ENCODE measurements at regions not wholly inside any gene's neighbourhood (a gene's known extent, or its start where the extent isn't known, plus 50 kb on each side); places are given as distances from the start of the nearest gene placed in this dataset.

DNA sequence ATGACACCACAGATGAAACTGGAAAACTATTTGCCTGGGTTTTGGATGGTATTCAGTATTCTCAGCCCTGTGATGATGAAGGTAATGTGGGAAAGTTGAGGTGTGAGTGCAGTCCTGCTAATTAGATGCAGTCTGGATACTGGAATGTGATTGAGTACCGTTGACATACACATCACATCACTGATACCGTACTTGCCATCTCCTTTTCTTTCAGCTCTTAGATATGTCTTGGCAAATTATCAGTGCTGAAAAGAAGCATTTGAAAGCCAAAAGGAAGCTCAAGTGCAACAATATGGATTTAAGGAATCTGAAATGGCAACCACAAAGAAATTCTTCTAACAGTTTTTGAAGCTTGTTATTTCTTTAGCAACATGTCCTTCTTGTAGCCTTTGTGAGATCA, 381.4 kb upstream of the TGFBR2 start:
- DNase-seq: no peak

DNA sequence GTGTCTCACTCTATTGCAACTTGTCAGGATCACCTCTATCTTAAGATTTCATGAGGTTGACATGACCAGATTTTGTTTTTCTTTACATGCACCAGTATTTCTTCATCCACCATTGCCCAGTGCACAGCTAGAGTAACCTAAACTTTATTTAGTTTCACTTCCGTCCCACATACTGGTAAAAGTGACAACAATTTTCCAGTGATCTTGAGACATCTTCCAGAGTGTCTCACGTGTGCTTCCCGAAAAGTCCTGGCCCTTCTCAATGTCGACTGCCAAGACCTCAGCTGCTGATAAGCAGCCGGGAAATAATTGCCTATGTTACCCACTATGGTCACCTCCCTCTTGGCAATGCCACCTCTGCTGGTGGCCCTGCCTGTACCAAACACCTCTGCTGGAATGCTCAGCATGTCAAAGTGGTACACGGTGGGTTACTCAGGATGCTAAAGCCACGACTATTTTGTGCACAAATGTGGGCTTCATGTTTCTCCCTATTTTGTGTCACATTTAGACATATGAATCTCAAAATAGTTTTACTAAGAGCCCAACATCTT, 379.7 kb upstream of the TGFBR2 start:
- DNase-seq: no peak

DNA sequence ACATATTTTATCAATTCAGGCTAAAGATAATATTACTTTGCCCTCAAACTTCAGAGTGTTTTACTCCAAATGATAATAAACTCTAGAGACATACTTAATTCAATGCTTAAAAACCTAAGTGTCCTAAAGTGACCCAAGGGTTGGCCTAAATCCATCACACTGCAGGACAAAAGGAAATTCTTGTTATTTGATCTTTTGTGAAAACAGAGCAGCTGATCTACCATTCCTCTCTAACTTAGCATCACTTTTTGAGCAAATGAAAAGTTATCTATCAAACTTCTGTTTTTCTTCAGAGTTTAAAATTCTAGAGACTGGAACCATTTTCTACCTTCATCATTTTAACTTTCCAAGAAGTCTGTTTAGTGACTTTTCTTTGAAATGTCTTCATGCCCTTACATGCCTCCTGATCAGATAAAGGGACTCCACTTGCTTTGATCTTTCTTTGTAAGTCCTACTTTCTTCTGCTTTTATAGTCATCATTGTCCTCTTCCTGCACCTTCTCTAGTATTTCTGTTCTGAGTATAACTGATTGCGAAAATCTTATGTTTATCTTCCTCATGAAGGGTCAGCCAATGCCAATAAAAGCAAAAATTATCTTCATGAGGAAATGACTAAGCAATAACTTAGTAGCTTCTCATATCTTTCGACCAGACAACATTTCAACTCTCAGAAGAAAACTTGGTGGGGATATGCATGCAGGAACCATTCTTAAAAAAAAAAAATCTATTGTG, 378.7 kb upstream of the TGFBR2 start:
- no peak for DNase-seq

DNA sequence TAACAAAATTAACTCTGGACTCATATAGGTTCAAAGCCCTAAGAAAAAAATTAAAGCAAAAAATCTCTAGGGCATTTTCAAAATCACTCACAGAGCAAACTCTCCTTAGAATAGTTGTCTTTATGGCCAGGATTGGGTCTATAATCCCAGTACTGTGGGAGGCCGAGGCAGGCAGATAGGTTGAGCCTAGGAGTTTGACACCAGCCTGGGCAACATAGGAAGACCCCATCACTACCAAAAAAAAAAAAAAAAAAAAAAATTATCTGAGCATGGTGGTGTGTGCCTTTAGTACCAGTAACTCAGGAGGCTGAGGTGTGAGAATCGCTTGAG, 378.1 kb upstream of the TGFBR2 start:
- DNase-seq: no peak

DNA sequence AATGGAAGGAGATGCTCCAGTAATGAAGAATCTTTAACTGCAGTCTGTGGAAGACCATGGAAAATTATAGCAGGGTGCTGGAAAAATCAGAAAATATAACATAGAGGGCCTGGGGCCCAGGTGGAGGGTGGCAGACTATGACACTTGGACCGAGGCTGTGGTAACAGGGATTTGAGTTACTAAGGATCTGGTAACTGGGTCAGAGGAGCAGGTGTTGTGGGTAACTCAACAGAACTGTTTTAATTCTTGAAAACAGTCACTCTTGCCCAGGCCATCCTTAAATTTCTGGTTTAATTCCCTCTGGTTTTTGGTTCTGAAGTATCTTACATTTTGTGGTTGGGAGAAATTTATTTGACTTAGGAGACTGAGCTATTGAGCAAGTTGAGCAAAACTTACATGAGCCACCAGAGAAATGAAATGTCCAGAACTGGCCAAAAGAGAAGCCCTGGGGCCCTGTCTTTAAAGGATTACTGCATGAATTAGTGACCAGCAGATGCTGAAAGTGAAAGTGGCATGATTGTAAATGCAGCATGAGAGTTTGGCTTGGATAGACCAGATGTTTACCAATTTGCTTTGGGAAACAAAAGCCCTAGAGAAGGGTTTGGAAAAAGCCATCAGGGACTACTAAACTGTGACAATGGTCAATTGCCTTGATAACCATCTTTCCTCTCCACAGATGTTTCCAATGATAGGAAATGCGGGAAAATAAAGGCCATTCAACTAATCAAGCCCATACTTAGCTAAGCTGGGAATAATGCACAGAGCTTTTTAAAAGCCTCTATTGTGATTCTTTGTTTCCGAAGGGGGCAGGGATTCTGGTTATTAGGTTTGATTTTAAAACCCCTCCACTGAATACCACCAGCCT, 374.9 kb upstream of the TGFBR2 start:
- no peak for DNase-seq

DNA sequence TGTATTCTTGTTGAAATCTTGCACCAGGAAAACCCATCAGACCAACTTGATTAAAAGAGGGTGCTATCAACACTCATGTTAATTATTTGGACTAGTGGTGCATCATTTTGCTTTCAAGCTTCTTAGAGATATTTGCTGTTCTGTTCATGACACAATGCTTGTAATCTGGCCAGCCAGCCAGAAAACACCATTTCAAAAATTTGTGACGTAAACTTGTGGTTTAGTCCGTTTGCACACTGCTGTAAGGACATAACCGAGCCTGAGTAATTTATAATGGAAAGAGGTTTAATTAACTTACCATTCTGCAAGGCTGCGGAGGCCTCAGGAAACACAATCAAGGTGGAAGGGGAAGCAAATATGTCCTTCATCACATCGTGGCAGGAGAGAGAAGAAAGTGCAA, 374.3 kb upstream of the TGFBR2 start:
- no peak for DNase-seq

DNA sequence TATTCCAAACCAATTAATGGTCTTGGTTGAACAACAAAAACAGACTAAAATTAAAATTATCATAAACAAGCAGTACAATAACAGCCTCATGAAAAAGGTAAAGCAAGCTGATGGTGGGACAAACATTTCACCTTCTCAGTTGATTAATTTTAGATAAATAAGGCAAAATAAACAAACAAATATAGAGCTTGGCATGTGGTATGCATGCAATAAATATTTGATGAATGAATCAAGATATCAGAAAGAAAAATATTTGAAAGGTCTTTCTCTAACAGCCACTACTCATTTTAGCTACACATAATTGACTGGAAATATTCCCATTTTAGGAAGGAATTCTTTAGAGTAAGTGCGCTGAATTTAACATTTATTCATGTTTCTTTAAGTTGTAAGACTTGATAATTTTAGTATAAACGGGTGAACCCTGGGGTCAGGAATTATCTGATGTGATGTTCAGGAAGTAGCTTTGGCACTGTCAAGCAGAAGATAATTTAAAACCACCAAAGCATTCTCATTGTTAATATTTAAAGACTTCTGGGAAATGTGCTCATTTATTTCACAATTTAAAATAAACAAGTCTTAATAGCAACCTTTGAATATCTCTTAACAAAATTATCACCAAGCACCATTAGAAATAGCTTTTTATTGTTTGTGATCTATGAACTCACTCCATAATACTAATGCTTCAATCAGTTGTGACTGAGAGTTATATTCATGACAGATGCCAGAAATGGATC, 372.3 kb upstream of the TGFBR2 start:
- DNase-seq: no peak

DNA sequence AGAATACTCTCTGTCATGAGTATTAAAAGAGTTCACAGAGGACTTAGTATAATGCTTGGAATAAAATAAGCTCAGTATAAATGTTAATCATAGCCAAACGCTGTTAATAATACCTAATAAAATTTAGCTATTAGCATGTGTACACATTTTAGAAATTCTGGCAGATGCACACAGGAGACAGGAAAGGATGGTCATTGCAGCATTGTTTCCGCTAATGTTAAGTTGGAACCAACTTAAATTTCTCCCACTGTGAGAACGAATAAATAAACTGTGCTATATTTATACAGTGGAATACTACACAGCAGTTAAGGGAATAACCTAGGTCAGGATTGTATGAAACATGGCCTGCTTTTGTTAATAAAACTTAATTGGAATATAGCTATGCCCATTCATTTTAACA, 370.4 kb upstream of the TGFBR2 start:
- no peak for DNase-seq

DNA sequence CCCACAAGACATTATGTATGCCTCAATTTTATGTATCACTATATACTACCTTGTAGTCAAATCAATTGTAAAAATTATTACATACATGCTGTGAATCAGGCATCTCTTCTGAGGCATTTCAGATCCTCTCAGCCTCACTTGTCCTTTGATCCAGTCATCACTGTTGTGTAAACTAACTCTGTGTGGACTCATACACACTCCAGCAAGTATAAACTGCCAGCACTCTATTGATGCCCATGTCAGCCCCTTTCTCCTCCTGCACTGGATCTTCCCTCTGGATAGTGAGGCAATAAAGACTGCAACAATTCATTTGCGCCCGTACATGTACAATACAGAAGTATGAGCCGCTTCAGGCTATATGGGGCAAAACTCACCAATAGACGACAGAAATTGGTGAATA, 364.7 kb upstream of the TGFBR2 start:
- no peak for DNase-seq

DNA sequence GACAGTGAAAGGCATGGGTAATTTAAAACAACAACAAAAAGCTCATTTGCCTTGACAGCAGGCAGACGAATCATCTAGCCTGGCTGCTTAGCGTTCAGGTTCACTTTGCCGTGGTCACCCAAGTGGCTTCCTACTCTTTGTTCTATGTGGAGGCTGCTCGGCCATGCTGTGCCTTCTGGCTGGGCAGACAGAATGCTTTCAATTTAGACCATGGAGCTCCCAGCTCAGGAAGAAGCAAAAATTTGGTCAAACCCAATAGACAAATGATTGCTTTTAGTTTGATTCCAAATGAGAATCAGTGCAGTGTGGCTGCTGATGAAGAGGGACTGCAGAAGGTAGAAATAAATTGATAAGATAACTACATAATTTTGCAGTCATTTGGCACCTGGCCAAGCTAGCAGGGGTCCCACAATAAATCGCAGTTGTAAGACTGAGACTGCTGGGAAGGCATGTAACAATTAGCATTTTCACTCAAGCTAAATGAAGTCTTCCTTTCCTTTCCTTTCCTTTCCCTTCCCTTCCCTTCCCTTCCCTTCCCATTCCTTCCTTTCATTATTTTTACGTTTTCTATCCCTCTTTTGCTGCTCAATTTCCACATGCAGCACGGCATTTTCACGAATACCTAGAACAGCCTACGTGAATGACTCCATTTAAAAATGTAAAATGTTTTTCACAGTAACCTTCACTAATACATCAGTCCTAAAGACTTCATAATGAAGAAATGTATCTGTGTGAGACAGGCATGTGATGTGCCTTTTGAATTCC, 360.4 kb upstream of the TGFBR2 start:
- DNase-seq: no peak

DNA sequence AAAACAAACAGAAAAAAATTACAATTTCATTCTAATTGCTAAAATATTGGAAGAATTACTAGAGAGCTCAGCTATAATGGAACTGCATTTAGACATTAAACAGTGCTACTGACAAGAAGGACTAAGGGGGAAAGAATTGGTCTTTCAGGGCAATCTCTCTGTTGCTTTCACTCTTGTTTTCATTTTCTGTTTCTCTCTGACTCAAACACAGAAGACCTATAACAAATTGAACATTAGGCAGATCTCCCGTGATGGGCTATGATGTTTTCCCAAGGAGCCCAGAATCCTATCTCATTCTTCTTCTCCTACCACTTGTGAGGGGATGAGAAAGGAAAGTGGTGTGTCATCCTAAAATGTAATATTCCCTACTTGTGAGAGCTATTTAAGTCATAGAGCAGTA, 358.0 kb upstream of the TGFBR2 start:
- no peak for DNase-seq

DNA sequence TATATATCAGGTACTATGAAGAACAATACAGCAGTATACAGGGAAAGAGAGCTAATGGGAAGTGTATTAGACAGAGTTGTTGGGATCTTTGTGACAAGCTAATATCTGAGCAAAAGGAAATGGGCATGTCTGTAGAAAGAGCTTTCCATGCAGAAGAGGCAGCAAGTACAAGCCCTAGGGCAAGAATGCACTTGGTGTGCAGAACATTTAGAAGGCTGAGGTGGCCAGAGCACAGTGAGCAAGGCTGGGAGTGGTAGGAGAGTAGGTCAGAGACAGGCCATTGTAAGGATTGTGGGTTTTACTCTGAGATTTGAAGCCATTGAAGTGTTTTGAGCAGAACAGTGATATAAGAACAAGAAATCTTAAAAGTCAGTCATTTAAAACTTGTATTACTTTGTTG, 353.9 kb upstream of the TGFBR2 start:
- no peak for DNase-seq

DNA sequence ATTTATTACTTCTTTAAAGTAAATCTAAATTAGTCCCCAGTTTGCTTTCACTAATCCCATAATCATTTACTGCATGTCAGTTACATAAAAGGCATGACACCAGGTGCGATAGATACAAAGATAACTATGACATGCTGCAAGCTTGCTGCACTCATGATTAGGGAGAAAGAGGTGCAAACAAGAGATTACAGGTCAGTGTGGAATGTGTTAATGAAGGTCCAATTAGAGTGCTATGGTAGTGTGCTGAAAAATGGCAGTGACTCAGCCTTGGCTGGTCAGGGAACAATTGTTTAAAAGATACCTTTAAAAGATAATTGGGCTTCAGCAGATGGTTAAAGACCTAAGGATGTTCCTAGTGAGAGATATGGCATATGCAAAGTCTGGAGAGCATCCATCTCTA, 352.6 kb upstream of the TGFBR2 start:
- DNase-seq: no peak

DNA sequence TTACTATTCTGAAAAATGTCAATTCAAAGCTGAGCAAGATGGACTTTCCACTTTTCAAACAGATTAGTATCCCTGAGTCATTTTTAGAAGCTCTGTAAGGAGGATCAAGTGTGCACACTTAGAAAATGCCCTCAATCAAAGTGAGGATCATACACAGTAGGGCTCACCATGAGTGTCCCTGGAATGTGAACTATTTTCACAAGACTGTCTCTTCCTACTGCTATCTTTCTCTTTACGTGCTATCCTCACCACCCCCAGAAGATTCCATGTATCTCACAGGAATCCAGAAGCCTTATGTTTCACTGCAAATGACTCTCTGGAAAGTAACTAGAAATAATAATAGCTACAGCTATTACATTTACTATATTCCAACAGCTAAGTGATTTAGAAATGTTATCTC, 349.9 kb upstream of the TGFBR2 start:
- DNase-seq: no peak

DNA sequence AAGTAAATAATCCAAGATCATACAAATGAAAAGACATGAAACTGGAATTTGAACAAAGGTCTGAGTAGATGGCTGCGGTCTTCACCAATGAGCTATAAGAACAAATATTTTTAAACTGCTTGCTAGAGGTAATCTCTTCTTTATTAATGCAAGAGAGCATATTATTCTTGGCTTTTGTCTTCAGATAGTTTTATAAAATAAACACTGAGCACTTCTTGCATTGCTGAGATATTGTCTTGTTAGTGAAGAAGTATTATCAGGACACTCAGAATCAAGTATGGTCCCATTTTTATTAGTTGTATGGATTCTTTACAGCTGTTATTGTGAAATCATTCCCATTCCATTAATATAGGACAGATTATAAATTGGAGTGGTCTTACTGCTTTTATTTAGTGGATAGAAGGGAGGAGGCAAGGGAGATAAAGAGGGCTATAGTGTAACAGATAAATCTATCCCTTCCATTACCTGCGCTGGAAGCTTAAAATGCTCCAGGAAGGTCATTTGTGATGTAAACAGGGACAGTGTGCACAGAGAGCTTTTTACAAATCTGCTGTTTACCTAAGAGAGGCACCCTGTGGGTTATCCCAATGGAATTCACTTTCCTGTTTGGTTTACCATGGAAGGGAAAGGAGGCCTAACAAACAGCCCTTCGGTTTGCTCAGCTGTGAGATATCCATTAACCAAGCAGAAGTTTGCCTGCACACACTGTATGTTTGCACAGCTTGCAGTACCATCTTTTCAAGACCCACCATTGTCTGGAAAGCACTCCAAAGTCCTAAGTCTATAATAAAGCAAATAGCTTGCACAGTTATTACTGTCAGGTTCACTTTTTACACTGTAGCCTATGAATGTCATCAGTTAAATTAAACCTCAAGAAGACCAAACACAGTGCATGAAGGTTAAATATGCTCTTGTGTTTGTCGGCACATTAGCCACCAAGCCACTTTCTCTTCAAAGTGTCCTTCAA, 347.7 kb upstream of the TGFBR2 start:
- DNase-seq: no peak

DNA sequence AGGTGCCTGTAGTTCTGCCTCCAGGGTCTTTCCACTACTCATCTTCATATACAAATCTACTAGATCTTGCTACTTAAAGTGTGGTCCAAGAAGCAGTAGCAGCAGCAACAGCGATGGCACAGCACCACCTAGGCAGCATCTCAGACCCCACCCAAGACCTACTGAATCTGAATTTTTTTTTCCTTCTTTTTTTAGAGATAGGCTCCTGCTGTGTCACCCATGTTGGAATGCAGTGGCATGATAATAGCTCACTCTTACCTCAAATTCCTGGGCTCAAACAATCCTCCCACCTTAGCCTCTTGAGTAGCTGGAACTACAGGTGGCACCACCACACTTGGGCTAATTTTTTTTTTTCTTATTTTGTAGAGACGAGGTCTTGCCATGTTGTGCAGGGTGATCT, 346.7 kb upstream of the TGFBR2 start:
- no peak for DNase-seq

DNA sequence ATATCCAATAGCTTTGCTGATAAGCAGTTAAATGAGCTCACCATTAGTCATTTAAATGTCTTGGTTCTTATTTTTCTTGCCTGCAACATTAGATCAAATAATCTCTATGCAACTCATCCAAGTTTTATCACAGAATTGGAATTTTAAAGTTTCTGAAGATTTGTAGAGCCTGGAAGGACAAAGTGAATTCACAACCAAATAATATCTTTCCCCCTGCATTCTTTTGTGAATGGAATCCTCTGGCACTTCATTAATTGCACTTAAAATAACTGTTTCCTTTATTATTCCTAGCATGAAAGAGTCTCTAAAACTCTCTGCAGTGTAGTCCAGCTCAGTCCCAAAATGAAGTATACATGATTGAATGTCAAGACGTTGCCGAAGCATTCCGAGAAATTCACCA, 345.6 kb upstream of the TGFBR2 start:
- DNase-seq: no peak

DNA sequence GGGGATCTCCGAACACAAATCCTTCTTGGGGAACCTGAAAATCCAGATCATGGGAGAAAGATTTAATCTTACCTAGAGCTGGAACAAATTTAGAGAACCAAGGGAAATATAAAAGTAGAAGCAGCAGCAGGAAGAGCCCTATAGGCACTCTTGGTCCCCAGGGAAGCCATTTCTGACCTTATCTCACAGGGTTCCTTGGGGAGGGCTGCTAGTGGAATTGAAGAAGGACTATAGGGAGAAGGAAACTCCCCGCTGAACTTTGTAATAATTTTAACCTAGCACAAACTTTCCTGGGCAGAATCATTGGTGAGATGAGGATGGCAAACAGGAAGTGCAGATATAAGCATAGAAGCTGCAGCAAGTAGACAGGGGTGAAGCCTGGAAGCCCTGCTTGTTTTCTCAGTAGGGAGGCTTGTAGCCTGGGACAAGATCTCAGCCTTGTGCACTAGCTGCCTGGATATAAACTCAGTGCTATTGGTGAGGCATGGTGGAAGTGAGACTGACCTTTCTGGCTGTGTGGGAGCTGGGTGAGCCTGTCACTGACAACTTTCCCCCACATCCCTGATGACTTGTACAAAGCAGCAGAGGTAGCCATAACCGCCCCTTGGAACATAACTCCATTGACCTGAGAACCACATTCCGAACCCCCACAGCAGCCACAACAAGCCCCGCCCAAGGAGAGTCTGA, 343.0 kb upstream of the TGFBR2 start:
- DNase-seq: no peak

DNA sequence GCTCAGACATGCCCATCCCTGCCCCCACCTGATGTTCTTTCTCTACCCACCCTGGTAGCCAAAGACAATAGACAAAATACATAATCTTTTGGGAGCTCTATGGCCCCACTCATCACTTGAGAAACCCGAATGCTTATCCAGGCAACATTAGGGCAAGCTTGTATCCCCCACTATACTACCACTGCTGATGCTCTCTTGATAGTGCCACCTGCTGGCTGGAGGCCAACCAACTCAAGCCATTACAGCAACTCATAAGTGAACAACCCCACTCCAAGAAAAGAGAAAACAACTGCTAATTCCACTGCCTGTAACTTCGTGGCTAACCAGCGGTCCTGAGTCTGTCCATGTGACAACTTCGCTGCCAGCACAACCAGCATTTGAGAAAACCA, 342.5 kb upstream of the TGFBR2 start:
- DNase-seq: no peak

DNA sequence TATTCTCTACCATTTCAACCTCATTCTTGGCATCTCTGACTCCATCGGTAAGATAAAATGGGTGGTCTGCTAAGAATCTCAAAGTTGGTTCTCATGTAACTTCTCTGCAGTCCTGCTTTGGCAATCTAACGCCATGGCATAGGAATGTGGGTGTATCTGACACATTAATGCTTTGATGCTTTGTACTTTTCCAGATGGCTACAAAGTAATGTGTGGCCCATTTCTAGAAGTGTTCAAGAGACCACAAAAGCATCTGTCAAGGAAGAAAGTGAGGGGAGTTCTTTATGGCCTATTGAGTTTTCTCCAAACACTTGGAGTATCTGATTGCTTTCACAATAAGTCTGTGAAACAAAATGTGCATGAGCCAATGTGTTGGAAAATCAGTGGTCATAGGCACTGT, 339.9 kb upstream of the TGFBR2 start:
- DNase-seq: no peak

DNA sequence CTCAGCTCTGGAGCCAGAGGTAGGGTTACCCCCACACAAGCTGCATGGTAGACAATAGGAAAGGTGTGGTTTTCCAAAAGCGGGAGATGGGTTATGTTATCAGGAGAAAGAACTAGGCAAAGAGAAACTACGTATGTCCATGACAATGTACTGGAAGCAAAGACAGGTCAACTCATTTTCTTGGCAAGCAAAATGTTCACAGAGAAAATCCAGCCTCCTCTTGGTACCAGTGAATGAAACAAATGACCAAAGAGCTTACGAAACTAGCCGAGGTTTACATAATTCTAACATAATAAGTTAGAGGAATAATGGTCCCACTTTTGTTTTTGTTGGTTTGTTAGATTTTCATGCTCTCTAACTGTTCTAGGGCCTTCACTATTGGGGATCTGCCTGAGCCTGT, 338.1 kb upstream of the TGFBR2 start:
- no peak for DNase-seq
